ENCODE measurements at regions not wholly inside any gene's neighbourhood (a gene's known extent, or its start where the extent isn't known, plus 50 kb on each side); places are given as distances from the start of the nearest gene placed in this dataset.

DNA sequence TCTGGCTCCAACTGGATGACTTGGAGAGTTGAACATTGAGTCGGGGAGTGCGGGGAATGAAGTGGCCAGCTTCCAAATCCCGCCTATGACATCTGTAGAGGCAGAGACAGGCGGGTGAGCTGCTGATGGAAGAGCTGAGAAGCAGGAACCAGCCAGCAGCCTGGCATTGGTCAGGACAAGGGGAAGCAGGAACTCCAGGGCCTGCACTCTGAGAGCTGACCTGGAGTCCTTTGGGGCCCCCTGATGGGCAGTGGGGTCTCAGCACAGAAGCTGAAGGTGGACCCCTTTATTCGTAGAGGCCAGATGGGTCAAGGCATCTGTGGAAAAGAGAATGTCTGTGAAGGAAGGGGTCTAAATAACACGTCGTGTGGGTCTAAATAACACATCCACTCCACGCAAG lies 57.0 kb downstream of the SEC61G start:
- no peak for DNase-seq

DNA sequence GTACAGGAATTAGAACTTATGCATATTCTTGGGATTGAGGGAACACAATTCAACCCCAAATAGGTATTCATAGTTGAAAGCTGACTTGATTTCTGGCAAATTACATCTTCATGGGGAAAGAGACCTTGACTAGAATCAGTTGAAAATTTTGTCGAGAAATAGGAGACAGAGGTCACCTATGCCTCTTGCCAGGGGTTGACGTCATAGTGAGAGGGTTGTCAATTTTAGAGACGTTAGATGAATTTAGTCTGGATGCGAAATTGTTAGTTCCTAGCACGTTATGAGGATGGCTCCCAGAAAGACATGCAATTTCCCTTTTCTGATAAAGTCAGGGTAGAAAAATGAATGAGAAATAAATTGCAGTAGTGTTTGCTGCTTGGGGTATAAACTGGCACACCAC lies 59.3 kb downstream of the SEC61G start:
- DNase-seq = no peak

GRCh38 chr7:54697659-54698186 lies 61.3 kb downstream of the SEC61G start:
- no peak for DNase-seq

- no peak for DNase-seq
Observed at GRCh38 chr7:54690892-54691291, 68.1 kb downstream of the SEC61G start.

DNA sequence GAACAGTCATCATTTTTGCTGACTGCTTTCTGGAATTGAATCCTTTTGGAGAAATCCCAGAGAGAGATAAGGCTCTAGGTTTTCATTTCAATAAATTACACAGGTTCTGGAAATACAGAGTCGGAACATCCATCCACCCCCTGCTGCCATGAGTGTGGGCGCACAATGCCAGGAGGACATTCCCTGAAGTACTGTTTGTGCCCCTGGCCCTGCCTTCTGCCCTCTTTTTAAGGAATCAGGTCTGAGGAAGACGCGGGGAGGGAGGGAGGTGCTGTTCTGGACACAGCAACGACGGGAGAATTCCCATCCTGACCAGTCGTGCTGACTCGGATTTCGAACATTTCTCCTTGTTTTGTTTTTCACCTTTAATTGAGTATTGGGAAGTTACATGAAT lies 69.0 kb downstream of the SEC61G start:
- DNase-seq = no peak

- no peak for DNase-seq
Observed at GRCh38 chr7:54689394-54690049, 69.5 kb downstream of the SEC61G start.

DNA sequence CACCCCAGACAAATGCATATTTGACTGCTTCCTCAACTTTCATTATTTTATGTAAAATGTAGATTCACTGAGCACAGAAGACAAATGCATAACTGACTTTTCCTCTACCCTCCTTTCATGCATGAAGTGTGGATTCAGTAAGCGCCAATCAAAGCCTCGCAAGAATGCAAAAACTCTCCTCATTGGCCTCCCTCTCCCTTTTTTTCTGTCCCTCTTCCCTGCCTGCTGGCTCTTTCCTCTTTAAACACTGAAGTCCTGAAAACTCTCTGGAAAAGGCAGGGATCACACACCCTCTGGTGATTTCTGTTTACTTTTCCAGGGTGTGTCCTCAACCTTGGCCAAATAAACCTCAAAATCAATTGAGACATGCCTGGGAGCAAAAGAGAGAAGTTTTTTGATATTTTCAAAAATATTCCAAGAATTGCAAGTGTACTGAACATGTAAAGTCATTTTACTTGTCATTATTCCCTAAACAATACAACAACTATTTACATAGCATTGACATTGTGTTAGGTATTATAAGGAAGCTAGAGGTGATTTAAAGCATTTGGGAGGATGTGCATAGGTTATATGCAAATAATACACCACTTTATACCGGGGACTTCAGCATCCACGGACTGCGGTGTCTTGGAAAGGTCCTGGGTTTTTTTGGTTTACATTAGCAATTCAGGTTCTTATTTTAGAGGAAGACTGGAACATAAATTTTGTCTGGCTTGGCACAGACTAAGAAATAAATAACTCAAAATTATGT lies 71.4 kb downstream of the SEC61G start:
- DNase-seq = no peak

GRCh38 chr7:54680377-54681005 lies 78.5 kb downstream of the SEC61G start:
- DNase-seq = no peak

DNA sequence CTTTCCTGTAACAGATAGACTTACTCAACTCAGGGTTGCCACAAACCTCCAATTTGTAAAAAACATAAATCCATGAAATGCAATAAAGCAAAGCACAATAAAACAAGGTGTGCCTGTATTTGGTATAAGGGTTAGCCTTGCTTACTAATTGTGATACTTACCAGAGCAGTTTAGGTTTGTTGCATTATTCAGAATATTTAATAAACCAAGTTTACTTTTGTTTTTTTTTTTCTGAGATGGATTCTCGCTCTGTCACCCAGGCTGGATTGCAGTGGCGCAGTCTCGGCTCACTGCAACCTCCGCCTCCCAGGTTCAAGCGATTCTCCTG lies 79.6 kb downstream of the SEC61G start:
- no peak for DNase-seq

DNA sequence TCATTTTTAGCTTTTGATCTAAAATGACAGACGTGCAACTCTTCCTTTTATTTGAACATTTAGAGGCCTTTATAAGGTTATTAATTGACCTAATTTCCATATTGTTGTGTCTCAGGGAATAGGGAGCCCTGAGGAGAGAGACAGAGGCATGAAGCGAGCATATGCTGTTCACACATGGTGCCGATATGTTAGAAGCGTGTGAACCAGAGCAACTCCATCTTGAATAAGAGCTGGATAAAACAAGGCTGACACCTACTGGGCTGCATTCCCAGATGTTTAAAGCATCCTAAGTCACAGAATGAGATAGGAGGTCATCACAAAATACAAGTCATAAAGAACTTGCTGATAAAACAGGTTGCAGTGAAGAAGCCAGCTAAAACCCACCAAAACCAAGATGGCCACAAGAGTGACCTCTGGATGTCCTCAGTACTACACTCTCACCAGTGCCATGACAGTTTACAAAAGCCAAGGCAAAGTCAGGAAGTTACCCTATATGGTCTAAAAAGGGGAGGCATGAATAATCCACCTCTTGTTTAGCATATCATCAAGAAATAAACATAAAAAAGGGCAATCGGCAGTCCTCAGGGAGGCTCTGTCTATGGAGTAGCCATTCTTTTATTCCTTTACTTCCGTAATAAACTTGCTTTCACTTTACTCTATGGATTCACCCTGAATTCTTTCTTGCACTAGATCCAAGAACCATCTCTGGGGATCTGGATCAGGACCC lies 80.1 kb downstream of the SEC61G start:
- no peak for DNase-seq

DNA sequence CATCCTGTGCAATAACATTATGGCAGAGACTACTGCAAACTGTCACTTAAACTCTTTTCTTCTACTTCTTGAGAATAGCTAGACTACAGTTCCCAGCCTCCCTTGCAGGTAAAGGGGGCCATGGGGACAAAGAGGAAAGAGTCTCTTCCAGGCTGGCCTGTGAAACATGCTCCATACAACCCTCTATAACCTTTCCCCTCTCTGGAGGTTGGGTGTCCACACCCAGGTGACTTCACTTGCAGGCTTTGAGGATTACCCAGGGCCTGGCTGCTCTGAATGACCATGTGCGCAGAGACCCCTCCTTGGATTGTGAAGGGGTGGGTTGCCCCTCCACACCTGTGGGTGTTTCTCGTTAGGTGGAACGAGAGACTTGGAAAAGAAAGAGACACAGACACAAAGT lies 84.1 kb downstream of the SEC61G start:
- DNase-seq = no peak

- no peak for DNase-seq
Observed at GRCh38 chr7:54672519-54672918, 86.5 kb downstream of the SEC61G start.

GRCh38 chr7:54664235-54665228 lies 94.5 kb downstream of the SEC61G start:
- peak in 1 of 2 donors; percentile 42 for DNase-seq

DNA sequence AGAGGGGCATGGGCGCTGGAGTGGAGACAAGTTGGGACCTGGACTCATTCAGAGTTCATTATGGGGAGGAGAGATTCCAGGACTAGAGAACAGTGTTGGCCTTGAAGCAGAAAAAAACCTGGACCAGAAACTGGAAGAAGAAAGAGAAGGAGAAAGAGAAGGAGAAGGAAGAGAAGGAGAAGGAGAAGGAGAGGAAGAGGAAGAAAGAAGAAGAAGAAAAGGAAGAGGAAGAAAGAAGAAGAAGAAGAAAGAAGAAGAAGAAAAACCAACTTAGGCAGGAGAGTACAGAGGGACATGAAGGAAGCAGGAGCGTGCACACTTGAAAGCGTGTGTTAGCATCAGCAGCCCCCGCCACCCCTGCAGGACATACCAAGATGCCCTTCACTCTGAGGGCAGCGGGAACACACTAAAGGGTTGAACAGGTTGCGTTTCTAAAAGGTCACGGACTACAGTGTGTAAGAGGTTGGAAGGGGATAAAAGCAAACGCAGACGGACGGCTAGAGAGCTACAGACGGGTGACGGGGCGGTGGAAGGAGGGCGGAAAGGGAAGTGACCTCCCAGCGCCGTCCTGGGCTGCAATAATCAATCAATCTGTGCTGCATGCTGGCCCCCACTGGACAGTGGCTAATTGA lies 95.3 kb downstream of the SEC61G start:
- DNase-seq = no peak

DNA sequence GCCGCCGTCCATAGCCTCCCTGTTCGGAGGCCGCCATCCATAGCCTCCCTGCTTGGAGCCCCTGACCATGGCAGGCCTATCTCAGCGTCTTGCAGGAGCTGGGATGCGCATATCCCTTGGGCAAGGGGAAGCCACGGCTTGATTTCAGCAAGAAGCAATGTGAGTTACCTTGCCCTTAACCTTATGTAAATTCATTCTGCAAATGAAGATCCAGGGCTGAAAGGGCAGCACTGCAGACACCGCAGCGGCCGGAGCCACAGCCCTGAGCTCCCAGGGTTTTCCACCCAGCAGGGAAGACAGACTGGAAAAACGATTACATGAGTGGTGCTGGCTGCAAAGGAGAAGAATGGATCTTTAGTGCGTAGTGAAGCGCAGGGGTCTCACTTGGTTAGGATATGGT lies 95.8 kb downstream of the SEC61G start:
- no peak for DNase-seq

DNA sequence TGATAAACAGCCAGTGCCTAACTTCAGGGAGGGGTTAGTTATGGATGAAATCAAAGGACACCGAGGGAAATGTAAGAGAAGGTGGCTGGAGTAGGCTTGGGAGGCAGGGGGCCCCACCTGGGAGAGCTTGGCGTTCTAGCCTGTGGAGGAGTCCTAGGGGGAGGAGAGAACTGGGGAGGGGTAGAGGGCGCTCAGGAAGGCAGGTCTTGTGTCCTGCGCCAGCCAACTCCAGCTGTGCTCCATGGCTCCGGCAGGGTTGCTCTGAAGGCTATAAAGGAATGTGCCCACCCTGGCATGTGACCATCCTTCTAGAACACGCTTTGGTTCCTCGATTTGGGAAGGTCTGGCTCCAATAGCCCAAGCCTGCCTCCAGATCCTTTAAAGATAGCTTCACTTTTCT lies 96.3 kb downstream of the SEC61G start:
- no peak for DNase-seq

DNA sequence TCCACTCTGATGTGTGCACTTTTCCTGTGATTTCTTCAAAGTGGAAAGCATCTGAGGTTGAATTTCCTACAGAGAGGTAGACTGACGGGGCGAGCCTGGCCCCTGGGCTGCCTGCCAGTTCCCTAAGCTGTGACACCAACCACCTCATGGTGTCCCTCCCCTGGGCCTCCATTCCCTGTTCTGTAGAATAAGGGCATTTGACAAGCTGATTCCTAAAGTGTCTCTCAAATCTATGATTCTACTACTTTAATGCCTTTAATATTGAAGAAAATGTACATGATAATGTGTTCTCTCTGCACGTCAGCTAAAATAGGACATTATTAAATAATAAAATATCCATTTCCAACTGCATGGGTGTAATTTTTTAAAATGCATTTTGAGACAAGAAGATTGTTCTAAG lies 105.1 kb downstream of the SEC61G start:
- no peak for DNase-seq

DNA sequence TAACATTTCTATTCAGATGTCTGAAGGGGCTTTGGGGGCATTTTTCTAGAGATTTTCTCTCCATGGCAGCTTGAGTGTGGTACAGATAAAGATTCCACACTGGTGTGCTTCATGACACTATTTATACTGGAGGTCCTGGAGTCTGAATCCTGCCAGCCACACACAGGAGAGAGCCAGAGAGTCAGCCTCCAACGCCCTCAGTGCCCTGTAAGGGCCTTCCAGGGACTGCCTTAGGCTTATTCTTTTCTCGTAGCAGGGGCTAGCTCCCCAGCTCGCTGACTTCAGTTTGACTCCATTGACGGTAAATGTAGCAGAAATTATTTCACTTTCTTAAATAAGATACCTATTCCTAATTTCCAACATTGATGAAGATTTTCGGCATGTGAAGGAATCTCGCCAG lies 100.9 kb downstream of the VSTM2A start:
- no peak for DNase-seq

DNA sequence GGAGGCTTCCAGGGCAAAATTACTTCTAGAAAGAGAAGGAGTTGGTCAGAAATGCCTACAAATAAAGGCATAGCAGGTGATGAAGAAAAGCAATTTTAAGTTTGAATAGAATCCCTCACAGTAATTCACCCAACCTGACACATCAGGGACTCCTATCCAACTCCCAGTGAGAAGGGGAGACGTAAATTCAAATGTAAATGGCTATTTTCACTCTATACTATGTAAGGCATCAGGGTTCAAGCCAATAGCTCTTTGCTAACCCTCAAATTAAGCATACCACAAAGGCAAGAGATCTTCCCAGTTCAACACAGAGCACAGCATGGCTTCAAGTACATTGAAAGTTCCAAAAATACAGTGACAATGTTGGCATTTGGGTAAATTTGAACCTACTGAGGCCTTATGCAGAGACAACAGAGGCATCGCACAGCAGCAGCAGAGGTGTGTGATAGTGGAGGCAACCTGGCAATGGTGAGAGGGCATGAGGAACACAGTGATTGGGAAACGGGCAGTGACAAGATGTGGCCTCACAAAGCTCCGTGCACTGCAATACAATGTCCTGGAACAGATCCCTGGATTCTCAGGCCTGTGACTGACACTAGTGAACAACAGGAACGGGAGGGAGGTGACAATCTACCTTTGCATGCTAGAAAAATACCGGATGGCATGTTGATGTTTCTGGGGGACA lies 95.7 kb downstream of the VSTM2A start:
- no peak for DNase-seq

DNA sequence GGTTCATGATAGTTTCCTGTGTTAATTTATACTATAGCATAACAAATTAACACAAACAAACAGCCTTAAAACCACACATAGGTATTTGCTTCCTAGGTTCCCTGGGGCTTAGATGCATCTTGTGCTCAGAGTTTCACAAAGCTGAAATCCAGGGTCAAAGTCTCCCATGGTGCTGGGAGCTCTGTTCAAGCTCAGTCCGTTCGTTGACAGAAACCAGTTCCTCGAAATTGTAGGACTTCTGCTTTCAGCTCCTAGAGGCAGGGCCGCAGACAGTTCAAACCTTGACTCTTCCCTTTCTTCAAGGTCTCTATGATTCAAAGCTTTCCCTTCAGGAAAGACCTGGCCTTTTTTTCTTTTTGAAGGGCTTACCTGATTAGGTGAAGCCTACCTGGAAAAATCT lies 90.5 kb downstream of the VSTM2A start:
- DNase-seq = no peak

- no peak for DNase-seq
Observed at GRCh38 chr7:54629771-54630170, 87.6 kb downstream of the VSTM2A start.

Data from stimulated activated CD4-positive, alpha-beta T cell treated with anti-CD3 and anti-CD28 coated beads, Interleukin-2, amount 100 ng/mL, for 24 hours (primary cell).